Panc1 (cell line): ENCODE measurements at regions not wholly inside any gene's neighbourhood (a gene's known extent, or its start where the extent isn't known, plus 50 kb on each side); places are given as distances from the start of the nearest gene placed in this dataset.
"Not testable (repeated sequence)": the region's sequence is repeated elsewhere in the genome, so short reads cannot be mapped to it uniquely, and the experiment has no call there.

Source experiments
- ATAC-seq: fragments of 200-7000 bp; cut with Tn5 transposase; 2 replicates; pipeline ENCODE4 v1.9.1; 2020; ENCODE audit warnings: mild to moderate bottlenecking, moderate library complexity
- BruUV-seq: library from RNA; stranded (reverse); fragments of 400-500 nt; replicated peaks from 2 replicates; lab custom pipeline; 2021; lab: Mats Ljungman, UMichigan
- CTCF ChIA-PET: fragments of 300-600 bp; sonication (Branson Sonifier 250); formaldehyde crosslinking; loops from one replicate; lab custom pipeline; 2022; ENCODE audit warnings: antibody characterized with exemption; lab: Charles Lee
- POLR2A ChIA-PET: fragments of 300-600 bp; sonication (Branson Sonifier 250); formaldehyde crosslinking; loops from one replicate; lab custom pipeline; 2022; ENCODE audit warnings: antibody characterized with exemption; lab: Charles Lee
- DNase-seq: peaks from one replicate; pipeline ENCODE4 v3.0.0-alpha.2; 2010; ENCODE audit warnings: low read depth, low spot score
- H3K27ac ChIP-seq: 2 replicates; pipeline ENCODE4 v1.5.1; 2011; ENCODE audit warnings: mild to moderate bottlenecking, low read length, inconsistent platforms
- H3K27me3 ChIP-seq: fragments of 200-500 bp; sonication (Bioruptor generic); 2 replicates; pipeline ENCODE4 v1.6.0; 2014; ENCODE audit warnings: low read length, inconsistent platforms; ENCODE audit not compliant: control insufficient read depth, insufficient read depth
- H3K36me3 ChIP-seq: fragments of 200-500 bp; sonication (Bioruptor generic); 2 replicates; pipeline ENCODE4 v1.5.1; 2014; ENCODE audit warnings: inconsistent platforms, mild to moderate bottlenecking, low read length, moderate library complexity; ENCODE audit not compliant: control insufficient read depth, insufficient read depth
- H3K4me1 ChIP-seq: 2 replicates; pipeline ENCODE4 v1.5.1; 2011; ENCODE audit warnings: inconsistent platforms, mild to moderate bottlenecking, low read length, moderate library complexity; ENCODE audit not compliant: control insufficient read depth, insufficient read depth
- H3K4me3 ChIP-seq, 2 experiments: 2 replicates each; pipeline ENCODE4 v1.5.1; 2011 to 2012; ENCODE audit warnings: low read depth in 2 of 2, low read length in 2 of 2, mild to moderate bottlenecking in 2 of 2, inconsistent platforms in 1 of 2, moderate library complexity in 1 of 2
- H3K9me3 ChIP-seq: fragments of 200-500 bp; sonication (Bioruptor generic); 2 replicates; pipeline ENCODE4 v1.5.1; 2014; ENCODE audit warnings: low read depth, mild to moderate bottlenecking, inconsistent platforms, low read length, moderate library complexity; ENCODE audit not compliant: control insufficient read depth, insufficient read depth
- POLR2AphosphoS5 ChIP-seq: IDR thresholded peaks from 2 replicates; pipeline ENCODE4 v1.6.1; 2012; ENCODE audit warnings: mild to moderate bottlenecking, low read depth, low read length, moderate library complexity
- SIN3A ChIP-seq: IDR thresholded peaks from 2 replicates; pipeline ENCODE4 v1.6.1; 2012; ENCODE audit warnings: low read depth, mild to moderate bottlenecking, low read length, moderate library complexity, borderline replicate concordance; ENCODE audit not compliant: insufficient read depth
- TCF7L2 ChIP-seq: IDR thresholded peaks from 2 replicates; pipeline ENCODE4 v1.6.1; 2011; ENCODE audit warnings: mild to moderate bottlenecking, low read depth, low read length, inconsistent platforms
- in situ Hi-C: cut with HindIII; loops from 2 replicates; pipeline ENCODE4 v1.10.0; 2016; ENCODE audit warnings: low sequenced_read_pairs, low pct_unique_long_range_greater_than_20kb
- intact Hi-C: fragments of 100-400 bp; cut with micrococcal nuclease; formaldehyde crosslinking; loops from one replicate; pipeline ENCODE4 v1.10.0; 2022; ENCODE audit not compliant: unreplicated experiment
- TF ChIP-seq, protein P1 (sequence below), 2 experiments: IDR thresholded peaks; 2 replicates each; pipeline ENCODE4 v1.6.1; 2011 to 2012; ENCODE audit warnings: low read depth in 2 of 2, control low read depth in 1 of 2, low read length in 1 of 2, mild to moderate bottlenecking in 1 of 2, moderate library complexity in 1 of 2; ENCODE audit not compliant: insufficient read depth in 1 of 2
- TF ChIP-seq, protein P2 (sequence below): fragments of 450-650 bp; IDR thresholded peaks from 2 replicates; pipeline ENCODE4 v1.5.1; 2017; ENCODE audit warnings: mild to moderate bottlenecking

DNA sequence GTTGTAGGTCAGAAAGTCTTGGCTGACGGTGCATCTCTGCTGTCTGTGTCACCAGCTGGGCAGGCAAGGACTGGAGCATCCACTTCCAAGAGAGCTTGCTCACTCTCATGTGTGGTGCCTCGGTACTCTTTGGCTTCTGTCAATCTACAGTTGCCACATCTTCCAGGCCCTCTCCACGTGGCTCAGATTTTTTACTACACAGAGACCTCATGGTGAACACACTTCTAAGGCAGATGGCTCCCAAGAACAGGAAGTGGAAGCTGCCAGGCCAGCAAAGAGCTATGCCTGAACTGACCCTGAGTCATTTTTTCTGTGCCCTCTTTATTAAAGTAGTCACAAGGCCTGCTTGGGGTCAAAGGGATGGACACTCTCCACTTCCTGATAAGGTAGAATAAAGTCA lies 351.5 kb upstream of the AUTS2 start:
- H3K4me3 ChIP-seq, result no peak overlapping the region
- H3K9me3 ChIP-seq, result no peaks in the 10 kb centered on the region
- H3K4me1 ChIP-seq, result no peaks in the 10 kb centered on the region
- no peaks in the 10 kb centered on the region for H3K27me3 ChIP-seq
- H3K27ac ChIP-seq, result no peak overlapping the region
- TF ChIP-seq, protein P1, sequence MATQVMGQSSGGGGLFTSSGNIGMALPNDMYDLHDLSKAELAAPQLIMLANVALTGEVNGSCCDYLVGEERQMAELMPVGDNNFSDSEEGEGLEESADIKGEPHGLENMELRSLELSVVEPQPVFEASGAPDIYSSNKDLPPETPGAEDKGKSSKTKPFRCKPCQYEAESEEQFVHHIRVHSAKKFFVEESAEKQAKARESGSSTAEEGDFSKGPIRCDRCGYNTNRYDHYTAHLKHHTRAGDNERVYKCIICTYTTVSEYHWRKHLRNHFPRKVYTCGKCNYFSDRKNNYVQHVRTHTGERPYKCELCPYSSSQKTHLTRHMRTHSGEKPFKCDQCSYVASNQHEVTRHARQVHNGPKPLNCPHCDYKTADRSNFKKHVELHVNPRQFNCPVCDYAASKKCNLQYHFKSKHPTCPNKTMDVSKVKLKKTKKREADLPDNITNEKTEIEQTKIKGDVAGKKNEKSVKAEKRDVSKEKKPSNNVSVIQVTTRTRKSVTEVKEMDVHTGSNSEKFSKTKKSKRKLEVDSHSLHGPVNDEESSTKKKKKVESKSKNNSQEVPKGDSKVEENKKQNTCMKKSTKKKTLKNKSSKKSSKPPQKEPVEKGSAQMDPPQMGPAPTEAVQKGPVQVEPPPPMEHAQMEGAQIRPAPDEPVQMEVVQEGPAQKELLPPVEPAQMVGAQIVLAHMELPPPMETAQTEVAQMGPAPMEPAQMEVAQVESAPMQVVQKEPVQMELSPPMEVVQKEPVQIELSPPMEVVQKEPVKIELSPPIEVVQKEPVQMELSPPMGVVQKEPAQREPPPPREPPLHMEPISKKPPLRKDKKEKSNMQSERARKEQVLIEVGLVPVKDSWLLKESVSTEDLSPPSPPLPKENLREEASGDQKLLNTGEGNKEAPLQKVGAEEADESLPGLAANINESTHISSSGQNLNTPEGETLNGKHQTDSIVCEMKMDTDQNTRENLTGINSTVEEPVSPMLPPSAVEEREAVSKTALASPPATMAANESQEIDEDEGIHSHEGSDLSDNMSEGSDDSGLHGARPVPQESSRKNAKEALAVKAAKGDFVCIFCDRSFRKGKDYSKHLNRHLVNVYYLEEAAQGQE (IDR thresholded peaks at IDR 0.05; ENCODE audit: insufficient read depth in 1 of 2, low read depth in 2 of 2, low read length in 1 of 2), result no peak
- TF ChIP-seq TCF7L2 (no peak), SIN3A (no peak), POLR2AphosphoS5 (no peak)
- TF ChIP-seq, protein P2, sequence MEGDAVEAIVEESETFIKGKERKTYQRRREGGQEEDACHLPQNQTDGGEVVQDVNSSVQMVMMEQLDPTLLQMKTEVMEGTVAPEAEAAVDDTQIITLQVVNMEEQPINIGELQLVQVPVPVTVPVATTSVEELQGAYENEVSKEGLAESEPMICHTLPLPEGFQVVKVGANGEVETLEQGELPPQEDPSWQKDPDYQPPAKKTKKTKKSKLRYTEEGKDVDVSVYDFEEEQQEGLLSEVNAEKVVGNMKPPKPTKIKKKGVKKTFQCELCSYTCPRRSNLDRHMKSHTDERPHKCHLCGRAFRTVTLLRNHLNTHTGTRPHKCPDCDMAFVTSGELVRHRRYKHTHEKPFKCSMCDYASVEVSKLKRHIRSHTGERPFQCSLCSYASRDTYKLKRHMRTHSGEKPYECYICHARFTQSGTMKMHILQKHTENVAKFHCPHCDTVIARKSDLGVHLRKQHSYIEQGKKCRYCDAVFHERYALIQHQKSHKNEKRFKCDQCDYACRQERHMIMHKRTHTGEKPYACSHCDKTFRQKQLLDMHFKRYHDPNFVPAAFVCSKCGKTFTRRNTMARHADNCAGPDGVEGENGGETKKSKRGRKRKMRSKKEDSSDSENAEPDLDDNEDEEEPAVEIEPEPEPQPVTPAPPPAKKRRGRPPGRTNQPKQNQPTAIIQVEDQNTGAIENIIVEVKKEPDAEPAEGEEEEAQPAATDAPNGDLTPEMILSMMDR, result no peak
- intact Hi-C loops (no loop called here), in situ Hi-C loops (no loop called here)
- no peaks in the 10 kb centered on the region for H3K36me3 ChIP-seq
- no TSS peak for BruUV-seq
- DNase-seq (no peak), ATAC-seq (no peak)
- POLR2A ChIA-PET, result no interaction called here
- CTCF ChIA-PET, result no interaction called here

DNA sequence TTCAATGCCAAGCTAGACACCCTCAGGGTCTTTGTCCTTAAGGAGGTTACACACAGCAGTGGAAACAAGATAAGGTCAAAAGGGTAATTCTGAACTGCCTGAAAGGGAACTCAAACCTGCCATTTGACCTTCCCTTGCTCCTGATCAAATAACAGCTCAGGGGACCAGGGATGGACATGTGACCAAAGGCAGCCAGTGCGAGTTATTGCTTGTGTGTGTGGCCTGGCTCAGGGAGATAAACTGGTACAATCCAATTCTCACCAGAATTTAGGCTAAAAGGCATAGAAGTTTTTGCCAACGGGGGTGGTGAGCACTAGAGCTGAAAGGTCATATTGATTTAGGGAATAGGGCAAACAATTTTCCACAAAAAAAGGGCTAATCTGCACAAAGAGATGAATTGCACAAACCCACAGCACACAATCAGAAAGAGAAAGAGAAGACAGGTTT lies 349.9 kb upstream of the AUTS2 start:
- POLR2A ChIA-PET, H3K4me3 ChIP-seq: not testable (repeated sequence)

DNA sequence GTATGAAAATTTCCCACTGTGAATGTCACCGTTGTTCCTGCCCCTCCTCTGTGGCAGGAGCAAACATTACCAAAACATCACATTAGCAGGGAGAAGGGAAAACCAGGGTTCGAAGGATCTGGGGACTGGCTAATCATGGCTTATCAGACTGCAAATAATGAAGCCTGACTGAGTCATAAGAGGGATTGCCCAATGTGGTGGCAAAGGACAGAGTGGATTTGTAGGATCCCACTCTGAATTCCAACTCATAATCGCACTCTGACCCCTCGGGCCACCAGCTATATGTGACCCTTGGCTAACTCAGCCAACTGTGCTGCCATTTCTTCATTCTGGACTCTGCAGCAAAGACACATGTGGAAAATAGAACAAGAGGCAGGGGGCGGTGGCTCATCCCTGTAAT lies 347.3 kb upstream of the AUTS2 start:
- Histone ChIP-seq H3K9me3 (no peaks in the 10 kb centered on the region), H3K4me3 (no peak overlapping the region), H3K36me3 (no peaks in the 10 kb centered on the region), H3K27me3 (no peaks in the 10 kb centered on the region), H3K27ac (no peak overlapping the region), H3K4me1 (no peaks in the 10 kb centered on the region)
- TF ChIP-seq, protein P1 (IDR thresholded peaks at IDR 0.05; ENCODE audit: insufficient read depth in 1 of 2, low read depth in 2 of 2, low read length in 1 of 2), result no peak
- no peak for TF ChIP-seq TCF7L2
- TF ChIP-seq, protein P2, result no peak
- TF ChIP-seq POLR2AphosphoS5, result no peak
- no peak for TF ChIP-seq SIN3A
- no TSS peak for BruUV-seq
- POLR2A ChIA-PET, result no interaction called here
- DNase-seq (no peak), ATAC-seq (no peak)
- CTCF ChIA-PET, result interaction anchor here (0.6 kb wide), 1 partner anchor 30 kb away, joined by 5 read pairs; no protein-coding TSS in a partner anchor
- in situ Hi-C loops, result no loop called here
- intact Hi-C loops, result no loop called here

More for the DNA sequence above, 349.9 kb upstream of the AUTS2 start:
- intact Hi-C loops, in situ Hi-C loops, CTCF ChIA-PET, H3K36me3 ChIP-seq, BruUV-seq, DNase-seq, H3K27ac ChIP-seq, H3K4me1 ChIP-seq, ATAC-seq, H3K9me3 ChIP-seq, H3K27me3 ChIP-seq: not testable (repeated sequence)
